ENCODE measurements at regions not wholly inside any gene's neighbourhood (a gene's known extent, or its start where the extent isn't known, plus 50 kb on each side); places are given as distances from the start of the nearest gene placed in this dataset.

DNA sequence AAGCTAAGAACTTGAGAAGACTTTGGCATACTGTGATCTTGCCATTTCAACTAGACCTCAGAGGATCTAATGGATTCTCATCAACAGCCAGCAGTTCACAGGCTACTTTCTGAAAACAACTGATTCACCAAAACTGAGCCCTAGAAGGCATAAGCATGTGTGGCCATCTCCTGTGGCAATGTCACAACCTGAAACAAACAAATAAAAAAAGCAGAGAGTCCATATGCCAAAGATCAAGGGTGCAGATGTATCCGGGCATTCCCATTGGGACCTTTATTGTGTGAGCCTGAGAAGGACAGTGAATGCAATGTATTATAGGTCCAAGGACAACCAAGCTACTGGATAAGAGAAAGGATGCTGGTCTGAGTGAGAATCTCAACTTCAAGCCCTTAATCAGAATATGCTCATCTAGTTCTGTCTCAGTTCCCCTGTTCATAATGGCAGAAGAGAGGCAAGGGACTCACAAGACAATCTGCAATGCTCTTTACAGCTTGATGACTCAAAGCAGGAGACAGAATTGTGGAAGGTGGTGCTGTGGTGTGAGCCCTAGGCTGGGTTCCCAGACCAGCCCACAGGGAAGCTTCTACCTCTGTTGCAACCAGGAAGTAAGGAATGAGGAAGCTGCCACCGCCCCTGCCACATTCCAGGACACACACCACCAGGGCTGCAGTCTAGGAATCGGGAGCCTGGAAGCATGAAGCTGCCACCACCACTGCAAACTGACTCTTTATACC, 133.7 kb downstream of the RAP2A start:
- intact Hi-C loops (cut with micrococcal nuclease), result no loop called here
- TF ChIP-seq, protein P1, sequence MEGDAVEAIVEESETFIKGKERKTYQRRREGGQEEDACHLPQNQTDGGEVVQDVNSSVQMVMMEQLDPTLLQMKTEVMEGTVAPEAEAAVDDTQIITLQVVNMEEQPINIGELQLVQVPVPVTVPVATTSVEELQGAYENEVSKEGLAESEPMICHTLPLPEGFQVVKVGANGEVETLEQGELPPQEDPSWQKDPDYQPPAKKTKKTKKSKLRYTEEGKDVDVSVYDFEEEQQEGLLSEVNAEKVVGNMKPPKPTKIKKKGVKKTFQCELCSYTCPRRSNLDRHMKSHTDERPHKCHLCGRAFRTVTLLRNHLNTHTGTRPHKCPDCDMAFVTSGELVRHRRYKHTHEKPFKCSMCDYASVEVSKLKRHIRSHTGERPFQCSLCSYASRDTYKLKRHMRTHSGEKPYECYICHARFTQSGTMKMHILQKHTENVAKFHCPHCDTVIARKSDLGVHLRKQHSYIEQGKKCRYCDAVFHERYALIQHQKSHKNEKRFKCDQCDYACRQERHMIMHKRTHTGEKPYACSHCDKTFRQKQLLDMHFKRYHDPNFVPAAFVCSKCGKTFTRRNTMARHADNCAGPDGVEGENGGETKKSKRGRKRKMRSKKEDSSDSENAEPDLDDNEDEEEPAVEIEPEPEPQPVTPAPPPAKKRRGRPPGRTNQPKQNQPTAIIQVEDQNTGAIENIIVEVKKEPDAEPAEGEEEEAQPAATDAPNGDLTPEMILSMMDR (IDR thresholded peaks at IDR 0.05), result no peak

DNA sequence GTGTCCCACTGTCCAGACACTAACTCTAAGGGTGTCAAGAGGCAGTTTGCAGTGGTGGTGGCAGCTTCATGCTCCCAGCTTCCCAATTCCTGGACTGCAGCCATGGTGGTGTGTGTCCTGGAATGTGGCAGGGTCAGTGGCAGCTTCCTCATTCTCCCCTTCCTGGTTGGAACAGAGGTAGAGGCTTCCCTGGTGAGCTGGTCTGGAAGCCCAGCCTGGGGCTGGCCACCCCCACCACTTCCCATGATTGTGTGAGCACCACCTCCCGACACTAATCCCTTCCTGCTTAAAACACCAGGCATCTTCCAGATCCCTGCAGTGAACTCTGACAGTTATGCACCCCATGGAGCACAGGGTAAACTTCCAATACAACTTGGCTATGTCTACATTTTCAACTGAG, 134.9 kb downstream of the RAP2A start:
- 64% methylated on average over 1 of the region's 1 CpG for WGBS (ENCODE audit: insufficient coverage)
- ATAC-seq, result no peak
- Histone ChIP-seq H3K27ac (ENCODE audit: low read length) (no peak overlapping the region), H3K9me3 (ENCODE audit: control insufficient read depth, insufficient read depth, low read length) (no peaks in the 10 kb centered on the region), H3K27me3 (ENCODE audit: control insufficient read depth, insufficient read depth, low read length) (no peaks in the 10 kb centered on the region), H3K4me1 (ENCODE audit: control insufficient read depth, insufficient read depth, low read length) (no peaks in the 10 kb centered on the region), H3K36me3 (ENCODE audit: control insufficient read depth, insufficient read depth, low read length) (no peaks in the 10 kb centered on the region), H3K4me3 (ENCODE audit: low read length) (no peak overlapping the region)
- Mint-ChIP-seq H3K27me3 (ENCODE audit: low read depth in 2 of 2) (peaks cover 0 to 12% of the 10 kb centered on the region in 2 donors), H3K36me3 (no peaks in the 10 kb centered on the region), H3K9me3 (no peaks in the 10 kb centered on the region), H3K4me1 (no peaks in the 10 kb centered on the region), H3K4me3 (no peak overlapping the region), H3K27ac (no peak overlapping the region)
- no peak for DNase-seq
- intact Hi-C loops (cut with micrococcal nuclease), result no loop called here
- TF ChIP-seq, protein P1 (IDR thresholded peaks at IDR 0.05), result no peak

More for the DNA sequence above, 133.7 kb downstream of the RAP2A start:
- Mint-ChIP-seq H3K27ac (no peak overlapping the region), H3K36me3 (no peaks in the 10 kb centered on the region), H3K9me3 (no peaks in the 10 kb centered on the region), H3K27me3 (ENCODE audit: low read depth in 2 of 2) (peaks cover 0 to 12% of the 10 kb centered on the region in 2 donors), H3K4me3 (no peak overlapping the region), H3K4me1 (no peaks in the 10 kb centered on the region)
- Histone ChIP-seq H3K36me3 (ENCODE audit: control insufficient read depth, insufficient read depth, low read length) (no peaks in the 10 kb centered on the region), H3K27ac (ENCODE audit: low read length) (no peak overlapping the region), H3K4me3 (ENCODE audit: low read length) (no peak overlapping the region), H3K4me1 (ENCODE audit: control insufficient read depth, insufficient read depth, low read length) (no peaks in the 10 kb centered on the region), H3K27me3 (ENCODE audit: control insufficient read depth, insufficient read depth, low read length) (no peaks in the 10 kb centered on the region), H3K9me3 (ENCODE audit: control insufficient read depth, insufficient read depth, low read length) (no peaks in the 10 kb centered on the region)
- no peak for ATAC-seq
- WGBS (ENCODE audit: insufficient coverage), result 57% methylated on average over 2 of the region's 3 CpGs
- no peak for DNase-seq

DNA sequence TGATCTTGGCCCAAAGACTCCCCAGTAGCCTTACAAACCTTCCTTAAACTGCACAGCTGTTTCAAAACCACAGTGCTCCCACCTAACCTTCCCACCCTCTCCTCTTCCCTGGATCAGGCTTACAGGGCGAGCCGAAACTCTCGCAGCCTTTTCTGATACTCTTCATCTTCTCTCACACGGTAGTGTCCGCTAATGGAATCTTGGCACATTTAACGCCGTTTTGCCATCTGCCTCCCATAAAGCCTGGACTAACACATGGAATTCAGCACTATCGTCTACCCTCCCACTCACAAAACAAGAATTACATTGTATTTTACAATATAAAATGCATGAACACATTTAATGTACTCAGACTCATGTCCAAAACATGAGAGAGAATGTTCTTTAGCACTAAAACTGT, 135.9 kb downstream of the RAP2A start:
- H3K27ac Mint-ChIP-seq, result no peak overlapping the region
- H3K27me3 Mint-ChIP-seq (ENCODE audit: low read depth in 2 of 2), result peaks cover 0 to 12% of the 10 kb centered on the region in 2 donors
- H3K9me3 ChIP-seq (ENCODE audit: control insufficient read depth, insufficient read depth, low read length), result no peaks in the 10 kb centered on the region
- ATAC-seq (no peak), DNase-seq (no peak)
- TF ChIP-seq, protein P1 (IDR thresholded peaks at IDR 0.05), result no peak
- H3K36me3 Mint-ChIP-seq, result no peaks in the 10 kb centered on the region
- no peak overlapping the region for H3K4me3 Mint-ChIP-seq
- WGBS (ENCODE audit: insufficient coverage), result 92% methylated on average over 7 of the region's 8 CpGs
- H3K36me3 ChIP-seq (ENCODE audit: control insufficient read depth, insufficient read depth, low read length), result no peaks in the 10 kb centered on the region
- no peak overlapping the region for H3K27ac ChIP-seq (ENCODE audit: low read length)
- H3K4me3 ChIP-seq (ENCODE audit: low read length), result no peak overlapping the region
- H3K9me3 Mint-ChIP-seq, result no peaks in the 10 kb centered on the region
- H3K4me1 Mint-ChIP-seq, result no peaks in the 10 kb centered on the region
- no peaks in the 10 kb centered on the region for H3K27me3 ChIP-seq (ENCODE audit: control insufficient read depth, insufficient read depth, low read length)
- no peaks in the 10 kb centered on the region for H3K4me1 ChIP-seq (ENCODE audit: control insufficient read depth, insufficient read depth, low read length)
- intact Hi-C loops (cut with micrococcal nuclease), result no loop called here

DNA sequence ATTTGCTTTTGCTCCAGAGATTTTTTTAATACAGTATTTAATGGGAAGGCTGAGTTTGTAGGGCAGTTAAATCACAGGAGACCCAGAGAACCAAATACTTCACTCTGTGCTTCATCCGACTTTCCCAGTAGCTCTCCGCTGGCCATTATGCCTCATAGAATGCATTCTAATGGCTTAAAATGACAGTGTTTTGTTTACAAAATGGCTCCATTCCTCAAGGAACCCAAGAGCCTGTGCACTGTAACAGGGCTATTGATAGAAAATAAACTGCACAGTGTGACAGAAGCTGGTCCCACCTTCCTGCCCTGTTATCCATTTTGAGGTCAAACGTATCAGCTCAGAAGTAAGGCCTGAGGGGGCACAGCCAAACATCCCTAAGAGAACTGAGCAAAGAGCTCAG, 136.5 kb downstream of the RAP2A start:
- H3K36me3 ChIP-seq (ENCODE audit: control insufficient read depth, insufficient read depth, low read length), result no peaks in the 10 kb centered on the region
- no peak for ATAC-seq
- intact Hi-C loops (cut with micrococcal nuclease), result no loop called here
- no peak overlapping the region for H3K4me3 ChIP-seq (ENCODE audit: low read length)
- Mint-ChIP-seq H3K4me3 (no peak overlapping the region), H3K27ac (no peak overlapping the region), H3K36me3 (no peaks in the 10 kb centered on the region), H3K4me1 (no peaks in the 10 kb centered on the region), H3K9me3 (no peaks in the 10 kb centered on the region), H3K27me3 (ENCODE audit: low read depth in 2 of 2) (peaks cover 0 to 12% of the 10 kb centered on the region in 2 donors)
- 94% methylated on average over 3 of the region's 3 CpGs for WGBS (ENCODE audit: insufficient coverage)
- H3K27ac ChIP-seq (ENCODE audit: low read length), result no peak overlapping the region
- H3K9me3 ChIP-seq (ENCODE audit: control insufficient read depth, insufficient read depth, low read length), result no peaks in the 10 kb centered on the region
- no peaks in the 10 kb centered on the region for H3K4me1 ChIP-seq (ENCODE audit: control insufficient read depth, insufficient read depth, low read length)
- TF ChIP-seq, protein P1 (IDR thresholded peaks at IDR 0.05), result no peak
- H3K27me3 ChIP-seq (ENCODE audit: control insufficient read depth, insufficient read depth, low read length), result no peaks in the 10 kb centered on the region
- no peak for DNase-seq

Data from natural killer cell (primary cell).